HEK293T (cell line): ENCODE measurements at regions not wholly inside any gene's neighbourhood (a gene's known extent, or its start where the extent isn't known, plus 50 kb on each side); places are given as distances from the start of the nearest gene placed in this dataset.

ENCODE experiments used
- CTCF ChIA-PET: fragments of 350-600 bp; formaldehyde crosslinking; extraction: SDS; loops from one replicate; lab custom pipeline; 2021; ENCODE audit warnings: antibody characterized with exemption, inconsistent platforms; lab: Yijun Ruan, JAX
- POLR2A ChIA-PET: fragments of 350-600 bp; formaldehyde crosslinking; extraction: SDS; loops from one replicate; lab custom pipeline; 2020; ENCODE audit warnings: antibody characterized with exemption, inconsistent platforms; lab: Yijun Ruan, JAX
- DNase-seq: peaks from one replicate; pipeline ENCODE4 v3.0.0; 2012; ENCODE audit warnings: mixed read lengths; ENCODE audit errors: extremely low spot score
- ARNT ChIP-seq: fragments of 450-650 bp; IDR thresholded peaks from 2 replicates; pipeline ENCODE4 v1.6.1; 2017; ENCODE audit warnings: mild to moderate bottlenecking
- BHLHE40 ChIP-seq: fragments of 450-650 bp; IDR thresholded peaks from 2 replicates; pipeline ENCODE4 v1.6.1; 2016; ENCODE audit warnings: mild to moderate bottlenecking, moderate library complexity, borderline replicate concordance
- CTBP1 ChIP-seq: fragments of 450-650 bp; IDR thresholded peaks from 2 replicates; pipeline ENCODE4 v1.6.1; 2016; ENCODE audit warnings: borderline replicate concordance
- ELF4 ChIP-seq: fragments of 450-650 bp; IDR thresholded peaks from 2 replicates; pipeline ENCODE4 v1.6.1; 2017; ENCODE audit warnings: antibody characterized with exemption
- FOXA1 ChIP-seq: fragments of 450-650 bp; IDR thresholded peaks from 2 replicates; pipeline ENCODE4 v1.6.1; 2016; ENCODE audit warnings: mild to moderate bottlenecking
- FOXK2 ChIP-seq: fragments of 450-650 bp; IDR thresholded peaks from 2 replicates; pipeline ENCODE4 v1.6.1; 2016; ENCODE audit warnings: mild to moderate bottlenecking
- FOXM1 ChIP-seq: fragments of 450-650 bp; IDR thresholded peaks from 2 replicates; pipeline ENCODE4 v1.6.1; 2017; ENCODE audit warnings: mild to moderate bottlenecking, borderline replicate concordance
- HDGF ChIP-seq: fragments of 450-650 bp; IDR thresholded peaks from 2 replicates; pipeline ENCODE4 v1.6.1; 2017; ENCODE audit warnings: antibody characterized with exemption, borderline replicate concordance
- L3MBTL2 ChIP-seq: fragments of 450-650 bp; conservative IDR thresholded peaks from 2 replicates; pipeline ENCODE4 v1.6.1; 2016; ENCODE audit warnings: mild to moderate bottlenecking
- LEF1 ChIP-seq: fragments of 450-650 bp; IDR thresholded peaks from 2 replicates; pipeline ENCODE4 v1.6.1; 2017; ENCODE audit warnings: mild to moderate bottlenecking, borderline replicate concordance
- NFRKB ChIP-seq: fragments of 450-650 bp; IDR thresholded peaks from 2 replicates; pipeline ENCODE4 v1.6.1; 2016; ENCODE audit warnings: mild to moderate bottlenecking, moderate library complexity
- SP1 ChIP-seq: fragments of 450-650 bp; IDR thresholded peaks from 2 replicates; pipeline ENCODE4 v1.6.1; 2017
- SUZ12 ChIP-seq: fragments of 450-650 bp; IDR thresholded peaks from 2 replicates; pipeline ENCODE4 v1.6.1; 2016; ENCODE audit warnings: mild to moderate bottlenecking
- TARDBP ChIP-seq: fragments of 450-650 bp; IDR thresholded peaks from 2 replicates; pipeline ENCODE4 v1.6.1; 2016
- ZNF384 ChIP-seq: fragments of 450-650 bp; IDR thresholded peaks from 2 replicates; pipeline ENCODE4 v1.6.1; 2016
- TF ChIP-seq, protein P1 (sequence below): fragments of 450-650 bp; IDR thresholded peaks from 2 replicates; pipeline ENCODE4 v1.6.1; 2016

DNA sequence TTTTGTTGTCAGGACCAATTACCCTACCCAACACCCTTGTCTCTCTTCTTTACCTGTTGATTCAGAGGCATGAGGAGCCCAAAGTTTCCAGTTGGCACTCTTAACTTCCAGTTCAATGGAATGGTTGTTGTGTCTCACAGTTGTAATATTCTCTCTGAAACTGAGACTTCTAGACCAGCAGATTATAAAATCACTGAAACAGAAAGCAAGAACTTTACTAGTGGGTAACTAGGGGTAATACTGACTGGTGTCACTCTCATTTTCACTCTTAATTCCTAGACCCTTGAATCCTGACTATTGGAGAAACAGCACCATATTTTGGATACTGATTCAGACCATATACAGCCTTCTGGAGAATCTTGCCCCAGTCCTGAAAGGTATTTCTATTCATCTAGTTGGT is 140.2 kb upstream of the MMS22L start:
- CTCF ChIA-PET = no interaction called here
- POLR2A ChIA-PET = no interaction called here
- DNase-seq = no peak
- no peak for TF ChIP-seq NFRKB
- TF ChIP-seq ELF4 = no peak
- TF ChIP-seq ZNF384 = no peak
- no peak for TF ChIP-seq L3MBTL2
- TF ChIP-seq FOXK2 = no peak
- TF ChIP-seq ARNT = no peak

DNA sequence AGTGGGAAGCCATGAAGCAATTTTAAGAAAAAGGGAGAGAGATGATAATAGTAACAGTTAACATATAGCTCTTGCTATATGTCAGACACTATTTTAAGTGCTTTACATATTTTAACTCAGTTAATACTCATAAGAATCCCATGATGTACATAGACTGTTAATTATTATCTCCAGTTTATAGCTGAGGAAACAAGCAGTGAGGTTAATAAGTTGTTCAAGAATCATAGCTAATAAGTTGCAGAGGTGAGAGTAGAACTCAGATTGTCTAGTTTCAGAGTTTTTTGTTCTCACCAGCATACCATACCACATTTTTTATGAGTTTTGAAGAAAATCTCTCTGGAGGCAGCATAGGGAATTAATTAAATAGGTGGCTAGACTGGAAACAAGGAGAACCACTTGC is 144.6 kb upstream of the MMS22L start:
- no peak for DNase-seq
- ChIA-PET CTCF (interaction anchor here (1.0 kb wide), 1 partner anchor 10 kb away, joined by 3 read pairs; no protein-coding TSS in a partner anchor), POLR2A (no interaction called here)
- TF ChIP-seq SP1 = no peak
- TF ChIP-seq LEF1 = no peak
- TF ChIP-seq, protein P1, sequence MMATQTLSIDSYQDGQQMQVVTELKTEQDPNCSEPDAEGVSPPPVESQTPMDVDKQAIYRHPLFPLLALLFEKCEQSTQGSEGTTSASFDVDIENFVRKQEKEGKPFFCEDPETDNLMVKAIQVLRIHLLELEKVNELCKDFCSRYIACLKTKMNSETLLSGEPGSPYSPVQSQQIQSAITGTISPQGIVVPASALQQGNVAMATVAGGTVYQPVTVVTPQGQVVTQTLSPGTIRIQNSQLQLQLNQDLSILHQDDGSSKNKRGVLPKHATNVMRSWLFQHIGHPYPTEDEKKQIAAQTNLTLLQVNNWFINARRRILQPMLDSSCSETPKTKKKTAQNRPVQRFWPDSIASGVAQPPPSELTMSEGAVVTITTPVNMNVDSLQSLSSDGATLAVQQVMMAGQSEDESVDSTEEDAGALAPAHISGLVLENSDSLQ = no peak
- no peak for TF ChIP-seq FOXK2
- TF ChIP-seq NFRKB = no peak
- no peak for TF ChIP-seq HDGF
- TF ChIP-seq ELF4 = no peak
- TF ChIP-seq L3MBTL2 = no peak
- TF ChIP-seq SUZ12 = no peak
- TF ChIP-seq BHLHE40 = no peak
- no peak for TF ChIP-seq ARNT
- TF ChIP-seq ZNF384 = no peak
- TF ChIP-seq FOXA1 = no peak
- TF ChIP-seq TARDBP = no peak
- no peak for TF ChIP-seq CTBP1
- TF ChIP-seq FOXM1 = no peak

DNA sequence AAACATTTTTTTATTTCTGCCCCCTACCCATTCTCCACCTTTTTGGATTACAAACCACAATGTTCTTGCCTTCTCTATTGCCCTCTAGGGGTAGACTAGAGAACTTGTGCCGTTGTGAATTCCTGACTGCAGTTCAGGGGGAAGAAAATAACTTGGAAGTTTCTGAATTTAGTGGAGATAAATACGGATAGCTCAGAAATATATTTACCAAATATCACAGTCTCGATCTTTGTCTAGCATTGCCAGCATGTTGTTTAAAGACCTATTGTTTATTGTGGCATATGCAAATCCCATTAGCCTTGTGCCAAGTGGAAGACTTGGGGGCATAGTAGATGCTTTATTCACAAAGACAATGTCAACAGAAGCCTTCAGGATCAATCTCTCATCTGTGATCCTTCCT is 154.1 kb upstream of the MMS22L start:
- CTCF ChIA-PET = interaction anchor here (0.7 to 1.4 kb wide), 4 partner anchors 10 to 37 kb away, joined by 3 to 6 read pairs (median 3); no protein-coding TSS in a partner anchor
- POLR2A ChIA-PET = no interaction called here
- TF ChIP-seq L3MBTL2 = no peak

DNA sequence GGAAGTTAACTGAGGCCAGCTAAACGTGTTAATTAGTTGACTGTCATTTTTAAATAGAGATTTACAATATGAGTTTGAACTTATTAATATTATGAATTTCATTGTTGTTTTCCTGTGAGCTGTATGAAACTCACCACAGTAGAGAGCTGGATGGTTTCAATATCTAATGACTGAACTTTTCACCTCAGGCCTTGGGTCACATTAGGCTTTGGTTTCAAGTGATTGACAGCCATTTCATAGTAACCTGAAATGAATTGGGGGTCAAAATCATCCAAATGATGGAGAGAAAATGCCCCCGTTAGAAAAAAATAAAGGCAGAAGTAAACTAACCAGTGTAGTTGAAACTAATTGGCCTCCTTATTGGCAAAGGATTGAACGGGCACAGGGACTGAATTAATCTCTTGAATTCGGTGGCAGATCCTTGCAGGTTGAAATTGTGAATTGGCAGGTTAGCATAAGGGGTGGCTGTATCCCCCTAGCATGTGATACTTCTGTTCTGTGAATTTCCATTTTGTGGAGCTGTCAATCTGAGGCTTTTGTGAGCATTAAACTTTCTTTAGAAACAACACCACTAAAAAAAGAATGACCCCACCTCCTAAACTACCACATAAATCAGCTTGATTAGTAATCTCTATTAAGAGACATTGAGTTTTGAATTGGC is 155.1 kb upstream of the MMS22L start:
- ChIA-PET POLR2A (no interaction called here), CTCF (interaction anchor here (1.4 kb wide), 1 partner anchor 11 kb away, joined by 3 read pairs; no protein-coding TSS in a partner anchor)
- no peak for DNase-seq
- no peak for TF ChIP-seq FOXA1
- no peak for TF ChIP-seq LEF1
- TF ChIP-seq ELF4 = no peak
- no peak for TF ChIP-seq ZNF384
- no peak for TF ChIP-seq FOXK2
- TF ChIP-seq BHLHE40 = no peak
- no peak for TF ChIP-seq HDGF
- TF ChIP-seq, protein P1 = no peak
- no peak for TF ChIP-seq TARDBP
- TF ChIP-seq SP1 = no peak
- no peak for TF ChIP-seq CTBP1
- TF ChIP-seq FOXM1 = no peak
- no peak for TF ChIP-seq NFRKB
- TF ChIP-seq SUZ12 = no peak
- TF ChIP-seq L3MBTL2 = no peak
- no peak for TF ChIP-seq ARNT

More for the DNA sequence above, 154.1 kb upstream of the MMS22L start:
- DNase-seq = peak; percentile 39

DNA sequence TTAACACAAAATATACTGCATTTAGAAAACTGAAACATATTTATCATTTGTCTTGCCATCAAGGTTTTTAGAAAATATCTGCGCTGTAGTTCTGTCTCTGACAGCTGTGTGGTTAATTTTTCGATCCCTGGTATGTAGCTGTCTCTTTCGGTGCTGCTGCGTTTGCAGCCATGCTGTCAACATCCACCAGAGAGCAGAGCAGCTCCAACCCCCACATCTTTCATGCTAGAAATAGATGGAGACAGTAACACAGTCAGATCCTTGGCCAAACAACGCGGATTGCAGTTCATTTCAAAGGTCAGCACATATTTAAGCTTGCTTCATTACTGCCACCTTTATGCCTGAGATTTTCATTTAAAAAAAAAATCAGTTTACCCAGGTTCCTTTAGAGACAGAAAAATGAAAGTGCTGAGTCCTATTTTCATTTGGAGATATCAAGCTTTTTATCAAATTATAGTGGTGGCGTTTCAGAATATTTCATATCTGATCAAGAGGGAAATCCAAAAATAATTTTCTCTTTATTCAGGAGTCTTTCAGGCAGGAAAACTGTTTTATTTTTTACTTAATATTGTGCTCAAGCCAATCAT is 157.7 kb upstream of the MMS22L start:
- ChIA-PET CTCF (interaction anchor here (0.6 to 0.8 kb wide), 4 partner anchors 165 to 276 kb away, joined by 3 to 4 read pairs (median 3); no protein-coding TSS in a partner anchor), POLR2A (no interaction called here)
- peak; percentile 64 for DNase-seq
- TF ChIP-seq BHLHE40 (no peak), CTBP1 (no peak)
- TF ChIP-seq, protein P1 = no peak

DNA sequence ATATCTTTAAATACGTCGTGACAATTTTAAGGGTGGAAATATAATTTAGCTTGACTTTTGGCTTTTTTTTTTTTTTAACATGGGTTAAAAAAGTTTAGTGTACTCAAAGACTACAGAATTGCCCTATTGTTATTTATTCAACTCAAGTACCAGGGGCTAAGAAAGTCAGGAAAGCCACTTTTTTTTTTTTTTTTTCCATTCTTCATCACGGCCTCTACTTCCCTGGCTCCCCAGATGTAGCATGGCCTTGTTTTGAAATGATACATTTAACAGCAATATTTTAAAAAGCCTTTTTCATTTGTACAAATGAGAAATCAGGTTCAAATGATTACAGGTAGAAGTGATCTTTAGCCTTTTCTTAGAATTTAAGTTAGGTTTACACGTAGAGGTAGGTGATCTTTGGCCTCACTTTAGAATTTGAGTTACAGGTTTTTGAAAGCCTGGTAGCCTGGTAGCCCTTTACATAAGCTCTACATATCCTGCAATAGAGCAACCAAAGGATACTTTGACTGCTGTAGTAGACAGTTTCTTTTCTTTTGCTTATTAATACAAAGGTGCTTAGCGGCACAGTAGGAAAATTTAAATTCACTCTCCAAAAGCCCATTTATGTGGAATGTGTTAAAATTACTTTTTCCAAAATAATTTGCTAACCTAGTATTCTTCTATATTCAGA is 160.5 kb upstream of the MMS22L start:
- no peak for DNase-seq
- no peak for TF ChIP-seq FOXM1
- TF ChIP-seq ELF4 = no peak
- TF ChIP-seq LEF1 = no peak
- TF ChIP-seq ZNF384 = no peak
- TF ChIP-seq TARDBP = no peak
- no peak for TF ChIP-seq SP1
- TF ChIP-seq, protein P1 = no peak
- no peak for TF ChIP-seq CTBP1
- no peak for TF ChIP-seq NFRKB
- TF ChIP-seq ARNT = no peak
- TF ChIP-seq SUZ12 = no peak
- TF ChIP-seq FOXA1 = no peak
- TF ChIP-seq HDGF = no peak
- no peak for TF ChIP-seq FOXK2
- TF ChIP-seq L3MBTL2 = no peak
- TF ChIP-seq BHLHE40 = no peak
- POLR2A ChIA-PET = no interaction called here
- CTCF ChIA-PET = no interaction called here
